GM21529 (cell line): ENCODE measurements at regions not wholly inside any gene's neighbourhood (a gene's known extent, or its start where the extent isn't known, plus 50 kb on each side); places are given as distances from the start of the nearest gene placed in this dataset.
"Not testable (repeated sequence)": the region's sequence is repeated elsewhere in the genome, so short reads cannot be mapped to it uniquely, and the experiment has no call there.

Experiments used
- ATAC-seq: cut with Tn5 transposase; IDR thresholded peaks from one replicate; pipeline ENCODE4 v1.9.1; 2021; ENCODE audit not compliant: unreplicated experiment

- ATAC-seq: not testable (repeated sequence)
Measured at GRCh38 chr2:87691899-87692592, 55.8 kb upstream of the PLGLB2 start.

GRCh38 chr2:87692914-87693313, 55.0 kb upstream of the PLGLB2 start:
- not testable (repeated sequence) for ATAC-seq

GRCh38 chr2:87693882-87694281, 54.0 kb upstream of the PLGLB2 start:
- ATAC-seq: not testable (repeated sequence)

- ATAC-seq: not testable (repeated sequence)
Measured at GRCh38 chr2:87695596-87696323, 52.1 kb upstream of the PLGLB2 start.
